OCI-LY3 (cell line): ENCODE measurements at regions not wholly inside any gene's neighbourhood (a gene's known extent, or its start where the extent isn't known, plus 50 kb on each side); places are given as distances from the start of the nearest gene placed in this dataset.

Source experiments
- CTCF ChIP-seq: fragments of 200-600, 300-600 bp; sonication (generic); IDR thresholded peaks from 2 replicates; pipeline ENCODE4 v1.5.1; 2014; ENCODE audit warnings: antibody characterized with exemption, low read length, low read depth
- EZH2phosphoT487 ChIP-seq: fragments of 200-600 bp; shearing (Covaris generic); IDR thresholded peaks from 2 replicates; pipeline ENCODE4 v1.6.1; 2018; ENCODE audit warnings: antibody characterized with exemption, mixed run types, low read depth

GRCh38 chr5:166356096-166356495, 1935.3 kb upstream of the WWC1 start:
- TF ChIP-seq CTCF (no peak), EZH2phosphoT487 (no peak)
